IPS DF 19.7 (cell line): ENCODE measurements at regions not wholly inside any gene's neighbourhood (a gene's known extent, or its start where the extent isn't known, plus 50 kb on each side); places are given as distances from the start of the nearest gene placed in this dataset.

Source experiments
- DNase-seq: peaks from one replicate; pipeline ENCODE4 v3.0.0-alpha.2; 2013; ENCODE audit warnings: low read depth, low spot score

DNA sequence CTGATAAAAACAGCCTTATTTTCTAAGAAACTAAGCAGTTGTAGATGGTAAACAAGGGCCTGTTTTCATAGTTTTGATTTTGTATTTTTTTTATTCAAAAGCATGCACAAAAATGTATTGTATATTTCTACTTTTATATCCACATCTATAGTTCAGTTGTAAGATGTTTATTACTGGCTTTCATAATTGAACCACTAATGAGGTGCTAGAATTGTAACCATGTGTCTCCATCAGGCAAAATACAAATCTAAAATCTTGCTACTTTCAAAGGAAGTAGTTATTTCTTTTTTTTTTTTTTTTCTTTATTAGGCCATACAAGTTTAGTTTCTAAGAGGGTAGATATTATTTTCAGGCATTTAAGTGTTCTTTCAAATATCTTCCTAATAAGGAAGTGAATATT, 1755.0 kb downstream of the MAT2B start:
- DNase-seq = no peak

GRCh38 chr5:165263536-165263935, 1758.1 kb downstream of the MAT2B start:
- no peak for DNase-seq

DNA sequence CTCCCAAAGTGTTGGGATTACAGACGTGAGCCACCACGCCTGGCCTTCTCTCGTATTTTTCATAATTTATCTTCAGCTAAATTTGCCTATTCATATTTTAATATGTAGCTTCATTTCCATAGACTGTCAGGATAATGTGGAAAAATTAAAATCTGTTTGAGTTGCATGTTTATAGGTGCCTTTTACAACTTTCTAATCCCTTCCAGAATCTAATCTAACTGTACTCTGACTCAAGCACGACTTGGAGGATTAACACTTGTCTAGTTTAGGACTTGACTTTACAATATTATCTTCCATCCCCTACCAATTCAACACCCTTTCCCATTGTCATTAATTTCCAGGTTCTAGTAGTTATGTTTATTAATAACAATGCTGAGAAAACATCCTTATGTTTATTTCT, 1761.5 kb downstream of the MAT2B start:
- no peak for DNase-seq

GRCh38 chr5:165272436-165272835, 1767.0 kb downstream of the MAT2B start:
- DNase-seq = no peak

DNA sequence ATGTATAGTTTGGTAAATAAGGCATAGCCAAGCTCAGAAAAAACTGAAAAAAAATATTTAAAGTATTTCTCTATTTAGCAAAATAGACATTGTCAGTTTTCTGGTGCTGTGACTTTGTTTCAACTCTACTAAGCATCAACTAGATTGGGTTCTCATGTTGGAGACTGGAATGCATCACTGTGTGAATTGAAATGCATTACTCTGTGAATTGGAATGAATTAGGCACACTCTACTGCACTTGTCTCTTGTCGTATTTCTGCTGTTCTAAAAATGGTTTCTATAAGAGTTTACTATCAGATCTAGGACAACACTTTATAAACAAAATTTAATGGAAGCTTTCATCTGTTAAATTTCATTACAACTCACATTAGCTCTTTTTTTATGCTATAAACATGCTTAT, 1772.2 kb downstream of the MAT2B start:
- no peak for DNase-seq

- no peak for DNase-seq
Measured at GRCh38 chr5:165282491-165282890, 1777.1 kb downstream of the MAT2B start.

DNA sequence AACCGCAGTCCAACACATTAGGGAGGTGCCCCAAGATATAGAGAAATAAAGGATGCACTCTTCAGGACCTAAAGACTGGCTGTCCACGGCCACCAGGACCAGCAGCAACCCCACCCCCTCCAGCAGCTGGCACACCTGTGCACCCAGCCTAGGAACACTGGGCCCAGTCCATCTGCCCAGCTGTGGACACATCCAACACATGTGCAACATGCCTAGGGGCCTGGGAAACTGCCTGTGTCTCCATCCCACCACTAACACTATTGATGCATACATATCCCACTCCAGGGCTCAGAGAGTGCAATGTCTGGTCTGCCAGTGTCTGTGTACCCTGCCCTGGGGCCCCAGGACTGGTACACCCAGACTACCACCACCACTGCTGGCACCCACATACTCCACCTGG, 1781.3 kb downstream of the MAT2B start:
- no peak for DNase-seq

GRCh38 chr5:165290535-165290934, 1785.1 kb downstream of the MAT2B start:
- DNase-seq = no peak

DNA sequence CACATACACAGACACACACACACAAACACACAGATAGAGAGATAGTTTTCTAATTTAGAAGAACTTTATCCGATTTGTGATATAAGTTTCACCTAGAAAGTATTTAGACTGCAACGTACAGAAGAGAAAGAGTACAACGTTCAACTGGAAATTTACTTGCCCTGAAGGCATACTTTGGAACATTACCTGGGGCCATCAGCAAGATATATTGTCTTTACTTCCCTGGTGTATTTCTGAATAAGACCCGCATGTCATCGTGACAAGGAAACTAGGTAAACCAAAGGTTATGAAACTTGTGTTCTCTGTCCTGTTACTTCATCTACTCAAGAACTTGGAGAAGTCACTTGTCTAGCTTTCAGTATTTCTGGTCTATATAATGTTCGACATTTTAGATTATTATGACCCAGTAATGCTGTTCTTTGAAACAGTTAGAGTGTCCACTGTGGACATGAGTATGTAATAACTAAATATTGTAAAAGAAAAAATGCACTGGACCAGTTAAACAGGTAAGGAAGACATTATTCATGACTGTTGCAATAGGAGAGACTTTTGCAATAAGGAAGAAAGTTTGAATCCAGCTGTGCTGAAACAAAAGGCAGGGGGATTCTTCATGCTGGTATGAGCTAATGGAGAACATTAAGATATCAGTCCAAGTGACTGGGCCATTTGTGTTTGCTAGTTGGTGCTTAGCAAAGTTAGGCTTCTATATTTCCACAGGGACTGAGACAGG, 1791.1 kb downstream of the MAT2B start:
- no peak for DNase-seq

DNA sequence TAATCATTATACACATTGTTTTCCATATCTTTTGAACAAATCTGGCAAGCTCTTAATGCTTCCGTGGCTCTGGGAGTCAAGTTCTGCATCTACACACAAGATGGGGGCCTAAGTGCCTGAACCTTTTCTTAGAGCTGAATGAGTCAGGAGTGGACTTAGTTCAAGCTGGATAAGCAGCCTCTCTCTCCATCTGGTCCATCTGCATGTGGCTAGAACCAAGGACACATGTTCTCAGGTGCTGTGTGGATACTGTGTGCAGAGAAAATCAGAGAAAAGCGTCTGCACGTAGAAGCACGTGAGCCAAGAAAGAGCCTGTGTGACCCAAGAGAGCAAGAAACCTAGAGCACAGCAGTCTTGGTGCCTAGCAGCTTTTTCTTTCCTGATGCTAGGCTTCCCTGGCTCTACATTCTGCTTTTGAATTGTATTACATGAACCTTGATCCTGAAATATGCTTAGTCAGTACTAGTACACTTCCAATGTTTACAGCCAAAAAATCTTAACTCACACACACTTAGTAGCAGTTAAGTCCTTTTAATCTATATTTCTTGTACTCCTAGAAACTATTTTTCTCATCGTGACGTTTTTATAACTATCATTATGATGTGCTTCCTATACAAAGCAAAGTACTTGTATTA, 1798.9 kb downstream of the MAT2B start:
- no peak for DNase-seq

- DNase-seq = no peak
Measured at GRCh38 chr5:165305596-165305995, 1800.2 kb downstream of the MAT2B start.

DNA sequence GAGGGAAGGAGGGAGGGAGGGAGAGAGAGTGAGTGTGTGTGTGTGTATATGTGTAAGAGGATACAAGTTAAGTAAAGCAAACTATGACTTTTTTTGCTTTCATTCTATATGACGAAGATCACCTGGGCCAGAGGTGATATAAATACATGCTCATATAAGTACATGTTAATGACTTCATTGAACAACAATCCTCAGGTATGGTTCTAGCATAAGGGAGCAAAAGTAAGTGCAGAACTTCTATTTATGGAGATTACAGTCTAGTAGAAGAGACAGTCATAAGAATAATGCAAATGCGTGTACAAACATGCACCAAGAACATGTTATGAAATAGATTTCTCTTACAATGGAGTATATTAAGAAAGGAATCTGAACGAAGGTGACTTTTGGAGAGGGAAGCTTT, 1804.0 kb downstream of the MAT2B start:
- no peak for DNase-seq

- no peak for DNase-seq
Measured at GRCh38 chr5:165310031-165310430, 1804.6 kb downstream of the MAT2B start.

GRCh38 chr5:165321912-165322311, 1816.5 kb downstream of the MAT2B start:
- no peak for DNase-seq

GRCh38 chr5:165325221-165325620, 1819.8 kb downstream of the MAT2B start:
- DNase-seq = no peak

DNA sequence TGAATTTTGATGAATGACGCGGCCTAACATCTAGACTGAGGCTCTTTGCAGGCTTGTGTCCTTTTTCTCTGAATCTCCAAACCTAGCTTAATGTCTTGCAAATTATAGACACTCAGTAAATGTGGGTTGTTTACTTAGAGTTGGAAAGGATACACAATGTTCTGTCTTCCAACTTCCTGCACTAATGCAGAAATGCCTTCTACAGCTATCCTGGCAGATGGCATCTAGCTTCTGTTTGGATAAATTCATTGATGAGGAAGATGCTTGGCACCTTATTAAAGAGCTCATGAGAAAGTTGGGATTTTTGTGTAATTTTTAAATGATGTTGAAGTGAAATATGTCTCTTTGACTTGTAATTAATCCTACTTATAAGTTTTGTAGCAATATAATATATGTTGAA, 1822.2 kb downstream of the MAT2B start:
- DNase-seq = no peak

GRCh38 chr5:165328846-165329245, 1823.4 kb downstream of the MAT2B start:
- DNase-seq = no peak

DNA sequence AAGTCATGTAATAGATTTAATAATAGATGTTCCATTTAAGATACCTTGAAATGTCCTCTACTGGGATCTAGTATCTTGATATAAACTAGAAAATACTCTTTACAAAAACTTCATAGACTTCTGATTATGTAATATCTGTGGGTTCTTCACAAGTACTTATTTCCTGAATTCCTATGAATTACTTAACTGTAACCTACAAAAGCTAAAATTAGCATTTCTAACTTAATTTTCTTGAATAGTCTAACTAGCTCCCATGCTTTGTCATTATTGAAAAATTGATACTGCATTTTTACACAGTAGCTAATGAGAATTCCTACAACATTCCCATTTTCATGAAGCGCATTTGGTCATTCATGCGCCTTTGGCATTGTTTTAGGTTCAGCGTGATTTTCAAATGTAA, 1828.2 kb downstream of the MAT2B start:
- DNase-seq = no peak

DNA sequence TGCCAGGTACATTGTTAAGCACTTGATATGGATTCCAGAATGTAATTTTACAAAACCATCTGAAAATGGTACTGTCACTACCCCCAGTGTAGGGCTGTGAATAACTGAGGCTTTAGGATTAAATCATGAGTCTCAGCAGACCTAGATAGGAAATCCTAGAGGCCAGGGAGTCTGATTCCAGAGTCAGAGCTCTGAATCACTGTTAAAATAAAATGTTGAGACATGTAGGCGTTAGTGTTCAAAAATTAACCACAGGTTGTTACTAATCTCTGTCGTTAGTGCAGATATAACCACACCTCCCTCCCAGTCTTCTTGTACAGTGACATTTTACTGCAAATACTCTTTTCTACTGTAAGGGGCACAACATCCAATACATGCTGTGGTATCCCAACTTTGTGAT, 1828.8 kb downstream of the MAT2B start:
- DNase-seq = no peak

DNA sequence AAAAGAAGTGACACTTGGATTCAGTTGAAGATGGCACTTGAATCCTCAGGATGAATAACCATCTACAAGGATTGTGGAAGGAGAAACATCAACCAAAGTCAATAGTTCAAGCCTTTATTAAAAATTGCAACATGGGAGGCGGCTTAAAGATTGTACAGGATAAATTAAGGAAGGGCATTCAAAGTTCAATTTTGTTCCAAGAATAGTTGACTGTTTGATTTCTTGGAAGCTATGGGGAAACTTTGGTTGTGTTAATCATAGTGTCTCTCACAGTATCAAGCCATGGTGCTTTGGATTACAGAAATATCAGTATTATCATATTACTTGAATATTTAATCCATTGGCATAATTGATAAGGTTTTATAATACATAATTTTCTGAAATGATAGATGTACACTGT, 1844.3 kb downstream of the MAT2B start:
- no peak for DNase-seq

DNA sequence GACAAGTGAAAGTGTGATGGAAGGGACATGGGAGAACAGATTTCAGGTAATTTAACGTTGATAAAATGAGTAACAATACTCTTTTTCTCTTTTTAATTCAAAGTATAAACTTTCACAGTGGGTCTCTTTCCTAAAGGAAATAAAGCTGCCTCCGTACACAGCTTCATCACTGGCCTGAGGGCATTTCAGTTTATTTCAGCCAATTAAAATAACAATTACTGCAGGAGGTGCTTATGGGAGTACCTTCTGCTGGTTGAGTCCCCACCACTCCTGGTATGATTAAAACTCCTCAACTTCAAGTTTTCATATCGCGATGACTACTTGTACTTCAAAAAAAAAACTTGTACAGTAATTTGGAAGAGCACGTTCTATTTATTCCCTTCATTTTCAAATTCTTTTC, 1845.9 kb downstream of the MAT2B start:
- DNase-seq = no peak

GRCh38 chr5:165360366-165360765, 1854.9 kb downstream of the MAT2B start:
- no peak for DNase-seq

DNA sequence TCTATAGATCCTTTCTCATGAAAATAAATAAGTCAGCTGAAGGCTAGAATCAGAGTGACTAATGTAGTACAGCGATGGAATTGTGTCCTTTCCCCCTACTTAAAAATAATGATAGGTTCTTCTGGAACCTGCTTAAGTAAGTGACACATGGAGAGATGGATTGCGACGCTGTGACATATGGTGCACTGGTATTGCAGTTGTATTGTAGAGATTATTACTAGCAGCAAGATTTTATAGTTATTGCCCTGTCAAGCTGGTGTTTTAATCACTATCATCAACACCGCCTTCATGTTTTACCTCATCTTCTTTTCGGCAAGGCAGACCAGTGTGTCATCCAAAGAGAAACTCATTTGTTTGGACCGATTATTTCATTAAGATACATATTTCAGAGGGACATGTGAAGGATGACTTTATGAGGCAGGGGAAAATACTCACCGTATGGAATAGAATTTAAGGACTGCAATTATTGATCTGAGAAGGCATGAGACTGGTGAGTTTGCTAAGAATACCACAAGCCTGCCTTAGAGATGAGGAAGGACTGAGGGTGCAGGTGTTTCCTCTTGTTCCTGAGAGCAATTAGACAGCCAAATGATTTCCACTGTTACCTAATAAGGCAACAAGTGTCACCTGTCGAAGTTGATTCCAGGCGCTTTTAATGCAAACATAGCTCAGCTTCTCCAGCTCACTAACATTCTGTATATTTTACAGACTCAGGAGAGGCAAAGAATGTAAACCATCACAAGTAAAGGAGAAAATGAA, 1855.5 kb downstream of the MAT2B start:
- DNase-seq = no peak
